ENCODE measurements at regions not wholly inside any gene's neighbourhood (a gene's known extent, or its start where the extent isn't known, plus 50 kb on each side); places are given as distances from the start of the nearest gene placed in this dataset.

- no peak overlapping the region; a peak in 1 of 4 replicates for H3K4me3 ChIP-seq (ENCODE audit: low read depth in 1 of 2, low read length in 2 of 2)
- H2AFZ ChIP-seq (ENCODE audit: low read depth, low read length) = no peak overlapping the region
- H3K27me3 ChIP-seq (ENCODE audit: insufficient read depth, low read length, poor library complexity) = no peaks in the 10 kb centered on the region
- no peak for DNase-seq
- H3K27ac ChIP-seq (ENCODE audit: low read length) = no peak overlapping the region
- TF ChIP-seq CTCF (IDR thresholded peaks at IDR 0.05; ENCODE audit: borderline replicate concordance, extremely low read depth, low read length, poor library complexity, severe bottlenecking) (no peak), EZH2 (IDR thresholded peaks at IDR 0.05; ENCODE audit: borderline replicate concordance, low read depth, low read length, severe bottlenecking) (no peak)
- no peaks in the 10 kb centered on the region for H3K36me3 ChIP-seq (ENCODE audit: insufficient read depth, low read length)
- no peaks in the 10 kb centered on the region for H3K4me1 ChIP-seq (ENCODE audit: insufficient read depth, low read length)
- no peak for ATAC-seq (ENCODE audit: insufficient read depth, low read depth)
- H3K9ac ChIP-seq (ENCODE audit: low read depth, low read length) = no peak overlapping the region
- no peaks in the 10 kb centered on the region for H4K20me1 ChIP-seq (ENCODE audit: insufficient read depth, low read length)
- H3K79me2 ChIP-seq (ENCODE audit: insufficient read depth, low read length) = no peaks in the 10 kb centered on the region
- no peak overlapping the region for H3K4me2 ChIP-seq (ENCODE audit: insufficient read depth, low read length)
- H3K9me3 ChIP-seq (ENCODE audit: insufficient read depth, low read length, severe bottlenecking) = no peaks in the 10 kb centered on the region
Measured at GRCh38 chr3:176740906-176741663, 456.2 kb downstream of the TBL1XR1 start.

GRCh38 chr3:176739159-176739558 lies 458.1 kb downstream of the TBL1XR1 start:
- Histone ChIP-seq H2AFZ (ENCODE audit: low read depth, low read length) (no peak overlapping the region), H3K36me3 (ENCODE audit: insufficient read depth, low read length) (no peaks in the 10 kb centered on the region), H3K27ac (ENCODE audit: low read length) (no peak overlapping the region), H3K79me2 (ENCODE audit: insufficient read depth, low read length) (no peaks in the 10 kb centered on the region), H3K4me1 (ENCODE audit: insufficient read depth, low read length) (no peaks in the 10 kb centered on the region), H3K27me3 (ENCODE audit: insufficient read depth, low read length, poor library complexity) (no peaks in the 10 kb centered on the region), H3K4me3 (ENCODE audit: low read depth in 1 of 2, low read length in 2 of 2) (no peak overlapping the region), H3K9ac (ENCODE audit: low read depth, low read length) (no peak overlapping the region), H4K20me1 (ENCODE audit: insufficient read depth, low read length) (no peaks in the 10 kb centered on the region), H3K9me3 (ENCODE audit: insufficient read depth, low read length, severe bottlenecking) (no peaks in the 10 kb centered on the region), H3K4me2 (ENCODE audit: insufficient read depth, low read length) (no peak overlapping the region)
- DNase-seq = no peak
- no peak for ATAC-seq (ENCODE audit: insufficient read depth, low read depth)
- TF ChIP-seq CTCF (IDR thresholded peaks at IDR 0.05; ENCODE audit: borderline replicate concordance, extremely low read depth, low read length, poor library complexity, severe bottlenecking) (no peak), EZH2 (IDR thresholded peaks at IDR 0.05; ENCODE audit: borderline replicate concordance, low read depth, low read length, severe bottlenecking) (no peak)

- Histone ChIP-seq H3K4me1 (ENCODE audit: insufficient read depth, low read length) (no peaks in the 10 kb centered on the region), H3K36me3 (ENCODE audit: insufficient read depth, low read length) (no peaks in the 10 kb centered on the region), H3K9me3 (ENCODE audit: insufficient read depth, low read length, severe bottlenecking) (no peaks in the 10 kb centered on the region), H3K27ac (ENCODE audit: low read length) (no peak overlapping the region), H3K27me3 (ENCODE audit: insufficient read depth, low read length, poor library complexity) (no peaks in the 10 kb centered on the region), H2AFZ (ENCODE audit: low read depth, low read length) (no peak overlapping the region), H3K79me2 (ENCODE audit: insufficient read depth, low read length) (no peaks in the 10 kb centered on the region), H3K4me3 (ENCODE audit: low read depth in 1 of 2, low read length in 2 of 2) (no peak overlapping the region), H3K4me2 (ENCODE audit: insufficient read depth, low read length) (no peak overlapping the region), H4K20me1 (ENCODE audit: insufficient read depth, low read length) (no peaks in the 10 kb centered on the region), H3K9ac (ENCODE audit: low read depth, low read length) (no peak overlapping the region)
- DNase-seq (no peak), ATAC-seq (ENCODE audit: insufficient read depth, low read depth) (no peak)
- TF ChIP-seq EZH2 (IDR thresholded peaks at IDR 0.05; ENCODE audit: borderline replicate concordance, low read depth, low read length, severe bottlenecking) = no peak
- no peak for TF ChIP-seq CTCF (IDR thresholded peaks at IDR 0.05; ENCODE audit: borderline replicate concordance, extremely low read depth, low read length, poor library complexity, severe bottlenecking)
Measured at GRCh38 chr3:176737480-176738110, 459.7 kb downstream of the TBL1XR1 start.
